ENCODE measurements at regions not wholly inside any gene's neighbourhood (a gene's known extent, or its start where the extent isn't known, plus 50 kb on each side); places are given as distances from the start of the nearest gene placed in this dataset.

- peak in 1 of 5 experiments; percentile 9 for TF ChIP-seq CTCF (IDR thresholded peaks at IDR 0.05)
- TF ChIP-seq POLR2A (IDR thresholded peaks at IDR 0.05), result no peak
- no peak for DNase-seq (ENCODE audit: low spot score in 2 of 2)
- H3K27ac ChIP-seq, result no peak overlapping the region
- H3K9me3 ChIP-seq, result no peaks in the 10 kb centered on the region
- 53 to 54% methylated on average over 7 of the region's 7 CpGs for WGBS, 2 donors
- H3K27me3 ChIP-seq, result no peaks in the 10 kb centered on the region
- no peak overlapping the region for H3K4me3 ChIP-seq
- no peaks in the 10 kb centered on the region for H3K4me1 ChIP-seq
- no peaks in the 10 kb centered on the region for H3K36me3 ChIP-seq
Observed at GRCh38 chr20:24102290-24102689, 113.7 kb upstream of the GGTLC1 start.

GRCh38 chr20:24100370-24101011, 111.9 kb upstream of the GGTLC1 start:
- 36 to 38% methylated on average over 5 of the region's 5 CpGs for WGBS, 2 donors
- H3K27me3 ChIP-seq, result no peaks in the 10 kb centered on the region
- H3K4me3 ChIP-seq, result no peak overlapping the region
- H3K27ac ChIP-seq, result no peak overlapping the region
- TF ChIP-seq CTCF (IDR thresholded peaks at IDR 0.05) (peak; percentile 32 to 57 (median 46)), EP300 (IDR thresholded peaks at IDR 0.05) (no peak)
- H3K36me3 ChIP-seq, result no peaks in the 10 kb centered on the region
- H3K9me3 ChIP-seq, result no peaks in the 10 kb centered on the region
- H3K4me1 ChIP-seq, result no peaks in the 10 kb centered on the region
- DNase-seq (ENCODE audit: low spot score in 2 of 2), result peak in 1 of 2 donors; percentile 47

- no peak for DNase-seq (ENCODE audit: low spot score in 2 of 2)
- H3K27ac ChIP-seq, result no peak overlapping the region
- WGBS, 2 donors, result 72 to 78% methylated on average over 3 of the region's 3 CpGs
- TF ChIP-seq CTCF (IDR thresholded peaks at IDR 0.05) (no peak), POLR2A (IDR thresholded peaks at IDR 0.05) (no peak), EP300 (IDR thresholded peaks at IDR 0.05) (no peak)
- H3K36me3 ChIP-seq, result no peaks in the 10 kb centered on the region
- no peaks in the 10 kb centered on the region for H3K9me3 ChIP-seq
- no peaks in the 10 kb centered on the region for H3K4me1 ChIP-seq
- H3K4me3 ChIP-seq, result no peak overlapping the region
- H3K27me3 ChIP-seq, result no peaks in the 10 kb centered on the region
Observed at GRCh38 chr20:24098886-24099285, 110.3 kb upstream of the GGTLC1 start.

GRCh38 chr20:24097506-24098245, 109.1 kb upstream of the GGTLC1 start:
- H3K27me3 ChIP-seq, result no peaks in the 10 kb centered on the region
- WGBS, 2 donors, result 89 to 94% methylated on average over 6 of the region's 6 CpGs
- H3K9me3 ChIP-seq, result no peaks in the 10 kb centered on the region
- no peaks in the 10 kb centered on the region for H3K4me1 ChIP-seq
- DNase-seq (ENCODE audit: low spot score in 2 of 2), result no peak
- H3K4me3 ChIP-seq, result no peak overlapping the region
- no peak for TF ChIP-seq CTCF (IDR thresholded peaks at IDR 0.05)
- TF ChIP-seq EP300 (IDR thresholded peaks at IDR 0.05), result no peak
- no peak for TF ChIP-seq POLR2A (IDR thresholded peaks at IDR 0.05)
- no peaks in the 10 kb centered on the region for H3K36me3 ChIP-seq
- no peak overlapping the region for H3K27ac ChIP-seq

- no peaks in the 10 kb centered on the region for H3K36me3 ChIP-seq
- no peaks in the 10 kb centered on the region for H3K9me3 ChIP-seq
- 60 to 66% methylated on average over 13 of the region's 13 CpGs for WGBS, 2 donors
- H3K4me3 ChIP-seq, result no peak overlapping the region
- no peaks in the 10 kb centered on the region for H3K27me3 ChIP-seq
- DNase-seq (ENCODE audit: low spot score in 2 of 2), result no peak
- TF ChIP-seq EP300 (IDR thresholded peaks at IDR 0.05) (no peak), POLR2A (IDR thresholded peaks at IDR 0.05) (no peak), CTCF (IDR thresholded peaks at IDR 0.05) (no peak)
- no peaks in the 10 kb centered on the region for H3K4me1 ChIP-seq
- no peak overlapping the region for H3K27ac ChIP-seq
Observed at GRCh38 chr20:24096864-24097450, 108.4 kb upstream of the GGTLC1 start.

Measured in tibial nerve (tissue), 4 donors.